GM18520 (cell line): ENCODE measurements at regions not wholly inside any gene's neighbourhood (a gene's known extent, or its start where the extent isn't known, plus 50 kb on each side); places are given as distances from the start of the nearest gene placed in this dataset.

Experiments used
- ATAC-seq: cut with Tn5 transposase; IDR thresholded peaks from one replicate; pipeline ENCODE4 v1.9.1; 2021; ENCODE audit not compliant: unreplicated experiment

- ATAC-seq: no peak
Observed at GRCh38 chr10:36087006-36088005, 445.2 kb upstream of the FZD8 start.

DNA sequence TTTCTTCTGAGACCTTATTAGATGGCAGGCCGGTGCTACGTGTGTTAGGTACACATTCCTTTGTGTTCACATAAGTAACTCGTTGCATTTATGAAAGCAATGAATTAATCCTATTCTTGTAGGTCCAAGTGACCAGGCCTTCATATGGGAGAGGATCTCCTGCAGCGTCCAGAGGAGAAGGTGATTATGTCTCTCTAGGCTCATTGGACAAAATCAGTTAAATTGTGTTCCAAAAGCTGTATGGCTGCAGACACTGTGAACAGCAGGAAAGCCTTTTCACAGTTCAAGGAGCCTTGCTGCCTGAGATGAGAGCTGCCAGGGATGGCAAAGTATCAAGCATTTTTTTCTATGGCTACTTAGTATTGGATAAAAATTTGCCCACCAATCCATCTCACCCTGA is 433.1 kb upstream of the FZD8 start:
- no peak for ATAC-seq

DNA sequence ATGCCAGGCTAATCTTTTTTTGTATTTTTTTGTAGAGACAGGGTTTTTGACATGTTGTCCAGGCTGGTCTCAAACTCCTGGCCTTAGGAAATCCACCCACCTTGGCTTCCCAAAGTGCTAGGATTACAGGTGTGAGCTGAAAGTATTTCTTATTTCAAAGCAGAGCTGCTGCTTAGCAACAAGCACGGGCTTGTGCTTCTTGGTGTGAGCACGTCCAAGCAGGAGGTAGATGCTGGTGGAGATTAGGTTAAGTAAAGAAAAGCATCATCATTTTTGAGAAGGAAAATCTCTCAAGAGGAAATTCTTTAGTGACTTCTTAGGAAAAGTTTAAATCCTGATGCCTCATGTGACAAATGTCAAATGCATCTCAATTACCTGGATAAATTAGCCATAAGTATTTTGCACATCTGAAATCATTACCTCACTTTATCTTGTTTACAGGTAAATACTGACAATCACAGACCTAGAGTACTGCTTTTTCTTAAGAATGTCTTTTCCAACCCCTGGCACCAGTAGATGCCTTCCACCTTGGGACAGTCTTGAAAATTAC is 431.8 kb upstream of the FZD8 start:
- no peak for ATAC-seq

DNA sequence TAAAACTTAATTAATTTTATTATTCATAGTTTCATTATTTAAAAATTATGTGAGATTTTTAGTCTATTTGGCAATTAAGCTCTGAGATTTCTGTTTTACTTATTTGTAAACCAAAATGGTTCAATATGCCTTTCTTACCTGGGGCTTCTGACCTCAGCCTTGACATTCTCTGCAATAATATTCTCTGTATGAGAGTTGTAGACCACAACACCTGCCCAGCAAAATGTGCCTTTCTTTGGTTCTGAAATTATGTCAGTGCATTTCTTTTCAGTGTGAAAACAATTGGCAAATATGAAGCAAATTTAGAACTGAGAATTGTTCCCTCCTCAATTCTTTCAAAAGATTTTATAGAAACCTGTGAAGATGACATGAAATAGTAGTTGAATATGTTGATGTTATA is 426.4 kb upstream of the FZD8 start:
- no peak for ATAC-seq

- no peak for ATAC-seq
Observed at GRCh38 chr10:36067748-36068147, 425.7 kb upstream of the FZD8 start.

GRCh38 chr10:36066850-36067249 is 424.8 kb upstream of the FZD8 start:
- no peak for ATAC-seq

- no peak for ATAC-seq
Observed at GRCh38 chr10:36066102-36066501, 424.0 kb upstream of the FZD8 start.

DNA sequence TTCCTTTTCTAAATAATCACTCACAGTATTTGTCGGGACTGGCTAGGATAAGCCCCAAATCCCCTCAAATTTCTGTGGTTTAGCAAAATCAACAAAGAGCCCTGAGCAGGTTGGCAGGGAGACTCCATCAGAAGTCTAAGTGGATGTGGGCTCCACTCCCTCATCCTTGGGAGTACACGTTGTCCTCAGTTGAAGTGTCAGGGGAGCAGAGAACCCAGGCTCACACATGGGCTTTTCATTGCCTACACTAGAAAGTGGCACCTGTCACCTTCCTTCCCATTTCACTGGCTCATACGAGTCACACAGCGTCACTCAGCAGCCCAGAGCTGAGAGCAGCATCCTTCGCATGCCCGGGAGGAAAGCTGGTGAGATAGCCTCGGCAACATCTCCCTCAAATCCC is 421.3 kb upstream of the FZD8 start:
- no peak for ATAC-seq

GRCh38 chr10:36057731-36058130 is 415.6 kb upstream of the FZD8 start:
- no peak for ATAC-seq

- ATAC-seq: no peak
Observed at GRCh38 chr10:36057180-36057579, 415.1 kb upstream of the FZD8 start.

DNA sequence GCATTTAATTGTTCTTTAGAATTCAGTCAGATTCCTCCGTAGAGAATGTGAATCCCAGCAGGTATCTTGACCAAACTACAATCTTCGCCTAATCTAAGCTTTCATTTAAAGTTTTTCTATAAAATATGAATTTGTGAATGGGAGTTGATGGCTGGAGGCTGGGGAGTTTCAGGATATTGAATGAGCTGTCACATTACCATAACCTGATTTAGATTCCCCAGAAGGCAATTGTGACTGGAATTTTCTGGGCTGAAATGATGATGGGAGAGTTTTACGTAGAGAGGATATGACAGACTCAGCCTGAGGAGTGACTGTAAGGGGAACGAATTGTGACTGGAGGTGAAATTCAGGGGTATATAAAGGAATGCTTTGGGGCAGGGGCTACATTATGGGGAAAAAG is 411.7 kb upstream of the FZD8 start:
- ATAC-seq: no peak

- no peak for ATAC-seq
Observed at GRCh38 chr10:36053271-36053670, 411.2 kb upstream of the FZD8 start.

- ATAC-seq: no peak
Observed at GRCh38 chr10:36051500-36051991, 409.4 kb upstream of the FZD8 start.

DNA sequence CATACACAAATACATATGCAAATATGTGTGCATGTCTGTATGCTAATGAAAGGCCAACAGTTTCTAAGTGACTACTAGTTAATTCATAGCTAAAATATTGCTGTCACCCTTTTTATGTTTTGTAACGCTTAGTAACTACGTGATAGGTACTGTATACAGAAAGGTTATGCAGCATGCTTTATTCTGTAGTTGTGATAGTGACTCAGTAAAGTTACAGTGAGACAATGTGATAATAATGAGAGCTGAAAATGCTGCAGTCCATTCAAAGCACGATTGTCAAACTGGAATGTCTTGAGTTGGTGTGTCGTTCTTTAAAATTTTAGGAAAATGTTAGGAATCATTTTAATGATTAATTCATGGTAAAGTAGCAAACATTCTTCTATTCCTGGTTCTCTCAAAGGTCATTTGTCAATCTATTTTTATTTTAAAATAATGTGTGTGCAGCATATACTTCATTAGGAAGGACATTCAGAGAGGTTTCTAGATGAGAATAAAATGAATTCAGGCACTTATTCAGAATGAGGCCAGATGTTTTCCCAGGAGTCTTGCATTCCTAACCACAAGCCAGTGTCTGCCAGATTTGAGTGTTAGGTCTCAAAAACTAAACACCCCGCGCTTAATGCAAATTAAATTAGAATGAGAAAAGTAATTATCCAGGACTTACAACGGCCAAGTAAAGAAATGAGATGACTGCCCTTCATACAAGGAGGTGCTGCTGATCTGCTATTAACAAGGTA is 408.8 kb upstream of the FZD8 start:
- no peak for ATAC-seq

DNA sequence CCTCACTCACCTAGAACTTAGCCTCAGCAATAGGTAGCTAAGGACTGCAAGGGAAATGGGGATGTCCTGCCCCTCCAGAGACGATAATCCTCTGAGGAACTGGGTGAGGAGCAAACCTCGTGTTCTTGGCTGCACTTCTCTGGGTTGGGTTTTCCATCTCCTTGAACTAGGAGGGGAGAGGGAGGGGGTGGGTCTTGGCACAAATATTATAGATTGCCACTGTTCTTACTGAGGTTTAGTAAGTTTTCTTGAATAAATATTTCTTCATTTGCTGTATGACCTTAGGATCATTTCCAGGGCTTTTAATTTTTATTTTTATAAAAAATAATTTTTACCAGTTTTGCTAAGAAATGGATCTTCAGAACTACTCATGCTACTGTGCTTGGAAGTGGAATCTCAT is 406.7 kb upstream of the FZD8 start:
- ATAC-seq: no peak

DNA sequence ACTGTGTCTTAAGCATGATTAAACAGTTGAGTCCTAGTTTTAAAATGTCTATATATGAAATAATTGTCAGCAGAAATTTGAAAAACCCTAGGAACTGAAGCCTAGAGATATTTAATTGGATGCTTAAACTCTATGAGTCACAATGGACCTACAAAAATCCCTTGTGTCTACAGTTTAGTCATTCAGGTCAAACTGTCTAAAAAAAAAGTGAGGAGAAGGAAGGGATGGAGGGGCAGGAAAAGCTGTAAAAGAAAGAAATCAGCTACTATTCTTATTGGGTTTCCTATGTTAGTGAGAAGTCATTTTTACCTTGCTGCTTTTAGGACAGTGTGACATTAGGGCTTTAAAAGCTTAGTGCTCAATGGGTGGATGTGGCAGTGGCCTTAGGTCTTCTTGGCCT is 406.1 kb upstream of the FZD8 start:
- ATAC-seq: no peak

DNA sequence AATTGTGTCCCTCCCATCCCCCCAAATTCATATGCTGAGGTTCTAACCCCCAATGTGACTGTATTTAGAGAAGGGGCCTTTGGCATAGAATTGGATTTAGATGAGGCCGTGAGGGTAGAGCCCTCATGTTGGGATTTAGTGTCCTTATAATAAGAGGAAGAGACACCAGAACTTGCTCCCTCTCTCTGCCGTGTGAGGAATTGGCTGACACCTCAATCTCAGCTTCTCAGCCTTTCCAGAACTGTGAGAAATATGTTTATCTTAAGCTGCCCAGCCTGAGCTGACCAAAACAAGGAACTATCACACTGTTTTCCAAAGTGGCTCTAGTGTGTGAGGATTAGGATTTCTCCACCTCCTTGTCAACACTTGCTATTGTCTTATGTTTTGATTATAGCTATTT is 400.0 kb upstream of the FZD8 start:
- no peak for ATAC-seq

DNA sequence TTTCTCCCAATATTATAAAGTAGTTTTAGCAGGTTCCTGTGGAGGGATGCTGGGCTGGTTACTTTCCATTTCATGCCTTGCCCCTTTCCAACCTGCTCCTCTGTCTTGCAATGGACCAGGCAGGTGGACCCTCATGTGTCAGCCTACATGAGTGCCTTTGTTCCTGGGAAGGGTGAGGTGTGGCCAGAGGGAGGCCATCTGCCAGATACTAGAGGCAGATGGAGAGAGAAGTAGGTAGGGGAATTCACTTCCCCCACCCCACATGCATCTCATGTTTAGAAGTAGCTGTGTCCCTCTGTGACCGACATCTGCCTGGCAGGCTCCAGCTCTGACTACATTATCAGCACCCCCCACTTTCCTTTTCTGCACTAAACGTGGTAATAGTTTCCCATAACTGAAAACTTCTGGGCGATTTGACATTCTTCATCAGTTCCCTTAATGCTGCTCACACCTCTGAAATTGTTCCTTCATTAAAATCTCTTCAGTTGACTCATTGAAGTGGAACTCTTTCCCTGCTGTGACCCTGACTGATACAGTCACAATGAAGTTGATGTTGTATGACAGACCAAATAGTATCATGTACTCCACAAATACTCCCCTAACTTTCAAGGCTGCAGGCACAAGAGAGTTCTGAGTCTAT is 396.3 kb upstream of the FZD8 start:
- ATAC-seq: no peak

- no peak for ATAC-seq
Observed at GRCh38 chr10:36036137-36036536, 394.0 kb upstream of the FZD8 start.

DNA sequence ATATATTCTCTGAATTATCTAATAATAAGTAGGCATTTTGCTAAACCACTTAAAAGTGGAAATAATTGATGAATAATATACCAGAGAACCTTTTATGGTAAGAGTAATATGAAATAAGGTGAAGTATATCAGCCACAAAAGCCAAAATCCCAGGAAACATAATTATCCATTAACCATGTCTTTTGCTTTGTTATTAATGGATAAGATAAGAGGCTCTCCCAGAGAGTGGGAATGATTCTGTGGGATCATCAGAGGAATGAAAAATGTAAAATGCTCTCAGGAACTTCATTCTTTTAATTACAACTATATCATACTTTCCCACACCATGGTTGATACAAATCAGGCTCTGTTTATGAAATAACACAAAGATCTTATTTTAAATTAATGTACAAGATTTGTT is 391.7 kb upstream of the FZD8 start:
- ATAC-seq: no peak

GRCh38 chr10:36030516-36030915 is 388.4 kb upstream of the FZD8 start:
- no peak for ATAC-seq
